Spleen (tissue), 11 donors: ENCODE measurements at regions not wholly inside any gene's neighbourhood (a gene's known extent, or its start where the extent isn't known, plus 50 kb on each side); places are given as distances from the start of the nearest gene placed in this dataset.

Experiments used
- DNase-seq: peaks from one replicate; pipeline ENCODE4 v3.0.0-alpha.2; 2020
- H3K27ac ChIP-seq, 8 donors: fragments of 200-600 bp; sonication (generic) in 7 of 8; 1 replicate in 4 of 8; 2 replicates in 4 of 8; pipeline versions ENCODE4 v1.5.0 to v1.8.0; 2016 to 2021; ENCODE audit warnings: inconsistent platforms in 4 of 8, mild to moderate bottlenecking in 4 of 8, moderate library complexity in 1 of 8
- H3K27me3 ChIP-seq, 7 donors: fragments of 200-600 bp; sonication (generic) in 6 of 7; replicated peaks in 1 of 7; 1 replicate in 4 of 7; 2 replicates in 3 of 7; pipeline versions ENCODE4 v1.5.0 to v1.8.0; 2016 to 2021; ENCODE audit warnings: inconsistent platforms in 3 of 7, mild to moderate bottlenecking in 1 of 7
- H3K36me3 ChIP-seq, 6 donors: fragments of 200-600 bp; sonication (generic) in 5 of 6; 1 replicate in 4 of 6; 2 replicates in 2 of 6; pipeline versions ENCODE4 v1.5.0 to v1.8.0; 2016 to 2021; ENCODE audit warnings: inconsistent platforms in 2 of 6
- H3K4me1 ChIP-seq, 6 donors: fragments of 200-600 bp; sonication (generic) in 5 of 6; 1 replicate in 3 of 6; 2 replicates in 3 of 6; pipeline versions ENCODE4 v1.5.0 to v1.8.0; 2016 to 2021; ENCODE audit warnings: inconsistent platforms in 3 of 6
- H3K4me3 ChIP-seq, 8 donors: fragments of 200-600 bp; sonication (generic) in 7 of 8; 1 replicate in 4 of 8; 2 replicates in 4 of 8; pipeline versions ENCODE4 v1.5.0 to v1.8.0; 2016 to 2021; ENCODE audit warnings: inconsistent platforms in 4 of 8, mild to moderate bottlenecking in 4 of 8, moderate library complexity in 2 of 8
- H3K9me3 ChIP-seq, 8 donors: fragments of 200-600 bp; sonication (generic) in 7 of 8; 1 replicate in 4 of 8; 2 replicates in 4 of 8; pipeline versions ENCODE4 v1.5.0 to v1.8.0; 2016 to 2021; ENCODE audit warnings: inconsistent platforms in 4 of 8
- CTCF ChIP-seq, 11 experiments: fragments of 200-600 bp in 7 of 11; fragments of 450-650 bp in 4 of 11; sonication (generic) in 4 of 11; IDR thresholded peaks in 8 of 11; conservative IDR thresholded peaks in 3 of 11; 1 replicate in 7 of 11; 2 replicates in 4 of 11; pipeline versions ENCODE4 v1.4.0 to v1.8.0; 2016 to 2021; ENCODE audit warnings: antibody characterized with exemption in 11 of 11, inconsistent platforms in 4 of 11, mild to moderate bottlenecking in 1 of 11
- POLR2A ChIP-seq, 3 donors: fragments of 450-650 bp; IDR thresholded peaks; one replicate each; pipeline ENCODE4 v1.5.1; 2017; ENCODE audit warnings: antibody characterized with exemption in 3 of 3, mild to moderate bottlenecking in 1 of 3
- POLR2AphosphoS5 ChIP-seq, 3 donors: sonication (generic); formaldehyde crosslinking; IDR thresholded peaks; one replicate each; pipeline ENCODE4 v1.5.1; 2017; ENCODE audit warnings: antibody characterized with exemption in 3 of 3
- WGBS, 5 donors: extraction: QIAGEN DNeasy Blood & Tissue Kit in 3 of 5; methylation state at CpG; one replicate each; pipeline versions ENCODE4 v1.1.5 to v1.1.7; 2013 to 2018; 5-methylcytosine and 5-hydroxymethylcytosine counted together
- intact Hi-C: fragments of 100-400 bp; cut with DNase I; formaldehyde crosslinking; loops from one replicate; pipeline ENCODE4 v1.15.0; 2023; ENCODE audit warnings: low total_unique reads
- donor health status: healthy with polysubstance abuse.
- donor health status: DM: no; HTN: no; CAD: no; lungs with moderate emphysema.
- donor health status: DM: no; HTN: no; CAD: no.
- donor health status: Bipolar disorder and iron deficiency.
- donor health status: healthy.
- donor health status: DM: no; HTN: no; CAD: no.
- donor health status: DM: yes; HTN: yes; CAD: no.

- Histone ChIP-seq H3K4me1 (no peaks in the 10 kb centered on the region), H3K4me3 (no peak overlapping the region), H3K36me3 (no peaks in the 10 kb centered on the region), H3K27me3 (no peaks in the 10 kb centered on the region), H3K9me3 (no peaks in the 10 kb centered on the region), H3K27ac (no peak overlapping the region)
- intact Hi-C loops: no loop called here
- DNase-seq: no peak
- 69 to 93% (median 87%) methylated on average over 3 of the region's 3 CpGs for WGBS, 5 donors
- TF ChIP-seq POLR2AphosphoS5 (IDR thresholded peaks at IDR 0.05) (no peak), CTCF (IDR thresholded peaks at IDR 0.05 in 8 of 11, conservative IDR thresholded peaks at IDR 0.05 in 3 of 11) (no peak), POLR2A (IDR thresholded peaks at IDR 0.05) (no peak)
Measured at GRCh38 chr2:145464866-145465265, 944.9 kb upstream of the ZEB2 start.

- 46 to 75% (median 64%) methylated on average over 1 of the region's 1 CpG for WGBS, 5 donors
- Histone ChIP-seq H3K27me3 (no peaks in the 10 kb centered on the region), H3K27ac (no peak overlapping the region), H3K9me3 (no peaks in the 10 kb centered on the region), H3K36me3 (no peaks in the 10 kb centered on the region), H3K4me3 (no peak overlapping the region), H3K4me1 (no peaks in the 10 kb centered on the region)
- intact Hi-C loops: no loop called here
- DNase-seq: no peak
- TF ChIP-seq CTCF (IDR thresholded peaks at IDR 0.05 in 8 of 11, conservative IDR thresholded peaks at IDR 0.05 in 3 of 11) (no peak), POLR2A (IDR thresholded peaks at IDR 0.05) (no peak), POLR2AphosphoS5 (IDR thresholded peaks at IDR 0.05) (no peak)
Measured at GRCh38 chr2:145460112-145460511, 940.2 kb upstream of the ZEB2 start.

GRCh38 chr2:145431181-145431951 is 911.4 kb upstream of the ZEB2 start:
- DNase-seq: no peak
- intact Hi-C loops: no loop called here
- H3K4me1 ChIP-seq: no peaks in the 10 kb centered on the region
- WGBS, 5 donors: 88 to 94% (median 91%) methylated on average over 9 of the region's 9 CpGs
- H3K27ac ChIP-seq: no peak overlapping the region
- no peaks in the 10 kb centered on the region for H3K27me3 ChIP-seq
- H3K9me3 ChIP-seq: no peaks in the 10 kb centered on the region
- TF ChIP-seq POLR2AphosphoS5 (IDR thresholded peaks at IDR 0.05) (no peak), POLR2A (IDR thresholded peaks at IDR 0.05) (no peak), CTCF (IDR thresholded peaks at IDR 0.05 in 8 of 11, conservative IDR thresholded peaks at IDR 0.05 in 3 of 11) (no peak)
- no peak overlapping the region for H3K4me3 ChIP-seq
- no peaks in the 10 kb centered on the region for H3K36me3 ChIP-seq

GRCh38 chr2:145423809-145424208 is 903.9 kb upstream of the ZEB2 start:
- WGBS, 5 donors: 94 to 100% (median 98%) methylated on average over 1 of the region's 1 CpG
- no peak overlapping the region for H3K4me3 ChIP-seq
- TF ChIP-seq POLR2AphosphoS5 (IDR thresholded peaks at IDR 0.05) (no peak), POLR2A (IDR thresholded peaks at IDR 0.05) (no peak), CTCF (IDR thresholded peaks at IDR 0.05 in 8 of 11, conservative IDR thresholded peaks at IDR 0.05 in 3 of 11) (no peak)
- DNase-seq: no peak
- H3K27ac ChIP-seq: no peak overlapping the region
- no peaks in the 10 kb centered on the region for H3K4me1 ChIP-seq
- H3K9me3 ChIP-seq: peaks cover 5 to 36% (median 23%) of the 10 kb centered on the region in 8 donors
- intact Hi-C loops: no loop called here
- H3K36me3 ChIP-seq: no peaks in the 10 kb centered on the region
- H3K27me3 ChIP-seq: no peaks in the 10 kb centered on the region
